SK-N-SH (cell line): ENCODE measurements at regions not wholly inside any gene's neighbourhood (a gene's known extent, or its start where the extent isn't known, plus 50 kb on each side); places are given as distances from the start of the nearest gene placed in this dataset.

ENCODE experiments used
- CTCF ChIP-seq: fragments of 200-600 bp; sonication (generic); IDR thresholded peaks from 2 replicates; pipeline ENCODE4 v1.6.1; 2017; ENCODE audit warnings: antibody characterized with exemption, mild to moderate bottlenecking, moderate library complexity
- EZH2phosphoT487 ChIP-seq: fragments of 200-600 bp; sonication (generic); IDR thresholded peaks from 2 replicates; pipeline ENCODE4 v1.6.1; 2017; ENCODE audit warnings: low read depth, mixed run types, mild to moderate bottlenecking, antibody characterized with exemption, moderate library complexity, borderline replicate concordance
- FOSL2 ChIP-seq: IDR thresholded peaks from 2 replicates; pipeline ENCODE4 v1.4.0; 2012; ENCODE audit warnings: low read depth, mild to moderate bottlenecking, moderate library complexity, borderline replicate concordance
- FOXM1 ChIP-seq: IDR thresholded peaks from 2 replicates; pipeline ENCODE4 v1.4.0; 2012; ENCODE audit warnings: low read depth, mild to moderate bottlenecking
- NFIC ChIP-seq: IDR thresholded peaks from 2 replicates; pipeline ENCODE4 v1.4.0; 2012; ENCODE audit warnings: borderline replicate concordance
- POLR2AphosphoS5 ChIP-seq: IDR thresholded peaks from 2 replicates; pipeline ENCODE4 v1.6.1; 2012; ENCODE audit warnings: low read depth, low read length
- RAD21 ChIP-seq: IDR thresholded peaks from 2 replicates; pipeline ENCODE4 v1.6.1; 2012; ENCODE audit warnings: mild to moderate bottlenecking, low read length
- REST ChIP-seq: IDR thresholded peaks from 2 replicates; pipeline ENCODE4 v1.6.1; 2012; ENCODE audit warnings: mild to moderate bottlenecking, low read depth, low read length, moderate library complexity
- TF ChIP-seq, protein P1 (sequence below): IDR thresholded peaks from 2 replicates; pipeline ENCODE4 v1.4.0; 2012; ENCODE audit warnings: low read depth

GRCh38 chr1:209157546-209158249 is 425.8 kb upstream of the CAMK1G start:
- TF ChIP-seq FOXM1 (no peak), CTCF (no peak), FOSL2 (no peak), EZH2phosphoT487 (no peak), NFIC (no peak), RAD21 (no peak), REST (no peak), POLR2AphosphoS5 (no peak)
- TF ChIP-seq, protein P1, sequence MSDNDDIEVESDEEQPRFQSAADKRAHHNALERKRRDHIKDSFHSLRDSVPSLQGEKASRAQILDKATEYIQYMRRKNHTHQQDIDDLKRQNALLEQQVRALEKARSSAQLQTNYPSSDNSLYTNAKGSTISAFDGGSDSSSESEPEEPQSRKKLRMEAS = no peak
